ENCODE measurements at regions not wholly inside any gene's neighbourhood (a gene's known extent, or its start where the extent isn't known, plus 50 kb on each side); places are given as distances from the start of the nearest gene placed in this dataset.

DNA sequence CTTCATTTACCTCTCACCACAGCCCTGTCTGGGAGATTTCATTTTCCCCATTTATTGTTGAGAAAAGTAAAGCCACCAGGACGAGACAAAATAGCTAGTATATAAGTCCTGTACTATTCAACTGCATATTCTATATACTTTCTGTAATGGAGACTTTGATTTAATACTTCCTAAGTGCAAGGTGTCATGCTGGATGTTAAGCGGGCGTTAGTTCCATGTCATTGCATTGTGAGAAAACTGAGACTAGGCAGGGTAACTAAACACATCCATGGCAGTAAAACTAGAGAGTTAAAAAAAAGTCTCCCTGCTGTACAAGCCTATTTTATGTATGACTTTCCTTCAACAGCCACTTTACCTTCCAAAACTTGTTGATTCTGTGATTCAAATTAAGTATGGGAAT, 969.6 kb downstream of the STIM2 start:
- Mint-ChIP-seq H3K9me3 (ENCODE audit: unreplicated experiment) (no peaks in the 10 kb centered on the region), H3K4me1 (ENCODE audit: low read depth, unreplicated experiment) (no peaks in the 10 kb centered on the region), H3K4me3 (ENCODE audit: unreplicated experiment) (no peak overlapping the region), H3K27ac (ENCODE audit: unreplicated experiment) (no peak overlapping the region), H3K27me3 (ENCODE audit: unreplicated experiment) (no peaks in the 10 kb centered on the region), H3K36me3 (ENCODE audit: unreplicated experiment) (no peaks in the 10 kb centered on the region)
- no peak for DNase-seq
- TF ChIP-seq, protein P1, sequence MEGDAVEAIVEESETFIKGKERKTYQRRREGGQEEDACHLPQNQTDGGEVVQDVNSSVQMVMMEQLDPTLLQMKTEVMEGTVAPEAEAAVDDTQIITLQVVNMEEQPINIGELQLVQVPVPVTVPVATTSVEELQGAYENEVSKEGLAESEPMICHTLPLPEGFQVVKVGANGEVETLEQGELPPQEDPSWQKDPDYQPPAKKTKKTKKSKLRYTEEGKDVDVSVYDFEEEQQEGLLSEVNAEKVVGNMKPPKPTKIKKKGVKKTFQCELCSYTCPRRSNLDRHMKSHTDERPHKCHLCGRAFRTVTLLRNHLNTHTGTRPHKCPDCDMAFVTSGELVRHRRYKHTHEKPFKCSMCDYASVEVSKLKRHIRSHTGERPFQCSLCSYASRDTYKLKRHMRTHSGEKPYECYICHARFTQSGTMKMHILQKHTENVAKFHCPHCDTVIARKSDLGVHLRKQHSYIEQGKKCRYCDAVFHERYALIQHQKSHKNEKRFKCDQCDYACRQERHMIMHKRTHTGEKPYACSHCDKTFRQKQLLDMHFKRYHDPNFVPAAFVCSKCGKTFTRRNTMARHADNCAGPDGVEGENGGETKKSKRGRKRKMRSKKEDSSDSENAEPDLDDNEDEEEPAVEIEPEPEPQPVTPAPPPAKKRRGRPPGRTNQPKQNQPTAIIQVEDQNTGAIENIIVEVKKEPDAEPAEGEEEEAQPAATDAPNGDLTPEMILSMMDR (IDR thresholded peaks at IDR 0.05; ENCODE audit: partially characterized antibody, unreplicated experiment): no peak

DNA sequence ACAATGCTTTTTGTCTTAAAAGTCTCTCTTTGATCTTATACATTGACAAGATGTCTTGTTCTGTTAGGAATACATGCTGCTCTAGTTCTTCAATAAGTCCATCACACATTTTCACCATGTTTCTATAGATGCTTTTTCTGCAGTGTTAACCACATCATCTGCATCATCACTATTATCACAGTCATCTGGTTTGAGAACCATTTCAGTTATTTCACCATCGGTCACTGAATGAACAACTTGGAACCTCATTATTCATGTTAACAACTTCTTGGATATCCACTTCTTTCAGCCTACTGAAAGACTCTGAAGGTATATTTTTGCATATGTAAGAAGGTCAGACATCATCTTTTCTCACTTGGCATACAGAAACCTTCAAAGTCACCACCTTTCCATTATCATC, 975.2 kb downstream of the STIM2 start:
- Mint-ChIP-seq H3K36me3 (ENCODE audit: unreplicated experiment) (no peaks in the 10 kb centered on the region), H3K9me3 (ENCODE audit: unreplicated experiment) (no peaks in the 10 kb centered on the region), H3K27me3 (ENCODE audit: unreplicated experiment) (peaks cover 2% of the 10 kb centered on the region), H3K4me1 (ENCODE audit: low read depth, unreplicated experiment) (no peaks in the 10 kb centered on the region), H3K27ac (ENCODE audit: unreplicated experiment) (no peak overlapping the region), H3K4me3 (ENCODE audit: unreplicated experiment) (no peak overlapping the region)
- TF ChIP-seq, protein P1 (IDR thresholded peaks at IDR 0.05; ENCODE audit: partially characterized antibody, unreplicated experiment): no peak
- no peak for DNase-seq

DNA sequence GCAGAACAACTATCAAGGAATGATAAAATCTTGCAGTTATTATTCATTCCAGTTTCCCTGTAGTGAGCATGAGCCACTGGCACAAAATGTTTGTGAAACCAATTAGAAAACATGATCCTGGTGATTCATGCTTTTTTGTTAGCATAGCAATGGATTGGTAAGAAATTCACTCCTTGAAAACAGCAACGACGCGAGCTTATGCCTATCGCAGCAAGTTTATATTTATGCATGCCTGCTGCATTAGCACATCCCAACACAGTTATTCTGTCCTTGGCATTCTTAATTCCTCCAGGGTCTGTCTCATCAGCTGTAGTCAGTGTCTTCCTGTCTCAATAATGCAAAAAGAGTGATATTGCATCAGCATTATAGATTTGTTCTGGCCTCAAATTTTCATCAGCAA, 975.9 kb downstream of the STIM2 start:
- TF ChIP-seq, protein P1 (IDR thresholded peaks at IDR 0.05; ENCODE audit: partially characterized antibody, unreplicated experiment): no peak
- Mint-ChIP-seq H3K27me3 (ENCODE audit: unreplicated experiment) (peaks cover 2% of the 10 kb centered on the region), H3K9me3 (ENCODE audit: unreplicated experiment) (no peaks in the 10 kb centered on the region), H3K36me3 (ENCODE audit: unreplicated experiment) (no peaks in the 10 kb centered on the region), H3K4me3 (ENCODE audit: unreplicated experiment) (no peak overlapping the region), H3K27ac (ENCODE audit: unreplicated experiment) (no peak overlapping the region), H3K4me1 (ENCODE audit: low read depth, unreplicated experiment) (no peaks in the 10 kb centered on the region)
- no peak for DNase-seq

DNA sequence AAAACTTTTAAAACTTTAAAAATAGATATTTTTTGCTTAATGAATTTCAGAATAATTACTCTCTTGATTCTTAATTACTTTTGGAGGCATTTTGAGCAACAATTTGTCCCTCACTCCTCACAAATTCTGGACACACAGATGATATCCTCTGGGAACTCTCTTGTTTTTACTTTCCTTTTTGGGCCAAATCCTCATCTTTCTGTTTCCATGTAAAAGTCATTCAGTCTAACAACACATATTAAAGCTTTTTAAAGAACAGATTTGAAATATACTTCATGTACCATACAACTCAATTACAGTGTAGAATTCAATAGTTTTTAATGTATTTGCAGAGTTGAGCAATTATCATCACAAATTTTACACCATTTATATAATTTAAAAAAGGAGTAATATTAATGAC, 983.1 kb downstream of the STIM2 start:
- no peaks in the 10 kb centered on the region for H3K4me1 Mint-ChIP-seq (ENCODE audit: low read depth, unreplicated experiment)
- no peak overlapping the region for H3K4me3 Mint-ChIP-seq (ENCODE audit: unreplicated experiment)
- no peaks in the 10 kb centered on the region for H3K9me3 Mint-ChIP-seq (ENCODE audit: unreplicated experiment)

DNA sequence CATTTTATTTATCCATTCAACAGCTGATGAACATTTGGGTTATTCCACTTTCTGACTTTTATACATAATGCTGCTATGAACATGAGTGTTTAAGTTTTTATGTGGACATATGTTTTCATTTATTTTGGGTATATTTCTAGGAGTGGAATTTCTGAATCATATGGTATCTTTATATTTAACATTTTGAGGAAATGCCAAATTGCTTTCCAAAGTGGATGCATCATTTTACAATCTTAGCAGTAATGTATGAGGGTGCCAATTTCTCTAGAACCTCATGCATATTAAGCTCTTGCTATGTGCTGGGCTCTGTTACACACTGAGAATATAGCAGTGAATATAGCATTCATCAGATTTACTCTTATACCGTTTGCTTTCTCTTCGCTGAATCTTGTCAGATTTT, 983.7 kb downstream of the STIM2 start:
- Mint-ChIP-seq H3K27me3 (ENCODE audit: unreplicated experiment) (peaks cover 2% of the 10 kb centered on the region), H3K27ac (ENCODE audit: unreplicated experiment) (no peak overlapping the region), H3K4me3 (ENCODE audit: unreplicated experiment) (no peak overlapping the region), H3K9me3 (ENCODE audit: unreplicated experiment) (no peaks in the 10 kb centered on the region), H3K4me1 (ENCODE audit: low read depth, unreplicated experiment) (no peaks in the 10 kb centered on the region), H3K36me3 (ENCODE audit: unreplicated experiment) (no peaks in the 10 kb centered on the region)
- no peak for DNase-seq
- TF ChIP-seq, protein P1 (IDR thresholded peaks at IDR 0.05; ENCODE audit: partially characterized antibody, unreplicated experiment): no peak

More for the DNA sequence above, 983.1 kb downstream of the STIM2 start:
- Mint-ChIP-seq H3K36me3 (ENCODE audit: unreplicated experiment) (no peaks in the 10 kb centered on the region), H3K27ac (ENCODE audit: unreplicated experiment) (no peak overlapping the region), H3K27me3 (ENCODE audit: unreplicated experiment) (peaks cover 2% of the 10 kb centered on the region)
- DNase-seq: no peak
- TF ChIP-seq, protein P1 (IDR thresholded peaks at IDR 0.05; ENCODE audit: partially characterized antibody, unreplicated experiment): no peak

Data from glutamatergic neuron (in vitro differentiated cells).